Neutrophil (primary cell): ENCODE measurements at regions not wholly inside any gene's neighbourhood (a gene's known extent, or its start where the extent isn't known, plus 50 kb on each side); places are given as distances from the start of the nearest gene placed in this dataset.
A peak's percentile ranks its signal among the peaks of the same experiment; 100 is the strongest.

Source experiments
- H3K27ac ChIP-seq: fragments of 200-600 bp; sonication (generic); 2 replicates; pipeline ENCODE4 v1.5.1; 2016; ENCODE audit warnings: mild to moderate bottlenecking, moderate library complexity
- H3K27me3 ChIP-seq: fragments of 200-600 bp; sonication (generic); 2 replicates; pipeline ENCODE4 v1.6.0; 2016; ENCODE audit warnings: mild to moderate bottlenecking
- H3K36me3 ChIP-seq: fragments of 200-600 bp; sonication (generic); 2 replicates; pipeline ENCODE4 v1.5.1; 2017
- H3K4me1 ChIP-seq, 2 experiments: fragments of 200-600 bp in 1 of 2; sonication (generic) in 1 of 2; 1 replicate in 1 of 2; 2 replicates in 1 of 2; pipeline versions ENCODE4 v1.5.1 to v1.6.1; 2013 to 2016; ENCODE audit warnings: low read depth in 1 of 2, low read length in 1 of 2, mild to moderate bottlenecking in 1 of 2, moderate library complexity in 1 of 2; ENCODE audit not compliant: control insufficient read depth in 1 of 2, insufficient read depth in 1 of 2
- H3K4me3 ChIP-seq, 2 experiments: fragments of 200-600 bp in 1 of 2; sonication (generic) in 1 of 2; 1 replicate in 1 of 2; 2 replicates in 1 of 2; pipeline ENCODE4 v1.5.1; 2013 to 2016; ENCODE audit warnings: low read depth in 1 of 2, low read length in 1 of 2, mild to moderate bottlenecking in 1 of 2, moderate library complexity in 1 of 2
- H3K9me3 ChIP-seq: fragments of 200-600 bp; sonication (generic); 2 replicates; pipeline ENCODE4 v1.5.1; 2016
- TF ChIP-seq, protein P1 (sequence below): fragments of 200-600 bp; sonication (generic); IDR thresholded peaks from 2 replicates; pipeline ENCODE4 v1.5.1; 2016; ENCODE audit warnings: antibody characterized with exemption

GRCh38 chr20:5451643-5452210 lies 135.0 kb upstream of the PROKR2 start:
- Histone ChIP-seq H3K27ac (no peak overlapping the region), H3K4me3 (no peak overlapping the region), H3K36me3 (no peaks in the 10 kb centered on the region), H3K27me3 (peaks cover 14% of the 10 kb centered on the region), H3K4me1 (no peaks in the 10 kb centered on the region), H3K9me3 (no peaks in the 10 kb centered on the region)
- TF ChIP-seq, protein P1, sequence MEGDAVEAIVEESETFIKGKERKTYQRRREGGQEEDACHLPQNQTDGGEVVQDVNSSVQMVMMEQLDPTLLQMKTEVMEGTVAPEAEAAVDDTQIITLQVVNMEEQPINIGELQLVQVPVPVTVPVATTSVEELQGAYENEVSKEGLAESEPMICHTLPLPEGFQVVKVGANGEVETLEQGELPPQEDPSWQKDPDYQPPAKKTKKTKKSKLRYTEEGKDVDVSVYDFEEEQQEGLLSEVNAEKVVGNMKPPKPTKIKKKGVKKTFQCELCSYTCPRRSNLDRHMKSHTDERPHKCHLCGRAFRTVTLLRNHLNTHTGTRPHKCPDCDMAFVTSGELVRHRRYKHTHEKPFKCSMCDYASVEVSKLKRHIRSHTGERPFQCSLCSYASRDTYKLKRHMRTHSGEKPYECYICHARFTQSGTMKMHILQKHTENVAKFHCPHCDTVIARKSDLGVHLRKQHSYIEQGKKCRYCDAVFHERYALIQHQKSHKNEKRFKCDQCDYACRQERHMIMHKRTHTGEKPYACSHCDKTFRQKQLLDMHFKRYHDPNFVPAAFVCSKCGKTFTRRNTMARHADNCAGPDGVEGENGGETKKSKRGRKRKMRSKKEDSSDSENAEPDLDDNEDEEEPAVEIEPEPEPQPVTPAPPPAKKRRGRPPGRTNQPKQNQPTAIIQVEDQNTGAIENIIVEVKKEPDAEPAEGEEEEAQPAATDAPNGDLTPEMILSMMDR = no peak

GRCh38 chr20:5448449-5449118 lies 131.8 kb upstream of the PROKR2 start:
- TF ChIP-seq, protein P1 = peak; percentile 66
- H3K36me3 ChIP-seq = no peaks in the 10 kb centered on the region
- no peaks in the 10 kb centered on the region for H3K9me3 ChIP-seq
- H3K27me3 ChIP-seq = peaks cover 44% of the 10 kb centered on the region
- H3K4me1 ChIP-seq = no peaks in the 10 kb centered on the region
- H3K27ac ChIP-seq = no peak overlapping the region
- H3K4me3 ChIP-seq = no peak overlapping the region

GRCh38 chr20:5447188-5447587 lies 130.4 kb upstream of the PROKR2 start:
- no peaks in the 10 kb centered on the region for H3K9me3 ChIP-seq
- TF ChIP-seq, protein P1 = no peak
- no peak overlapping the region for H3K4me3 ChIP-seq
- H3K27me3 ChIP-seq = peaks cover 57% of the 10 kb centered on the region
- H3K27ac ChIP-seq = no peak overlapping the region
- no peaks in the 10 kb centered on the region for H3K36me3 ChIP-seq
- H3K4me1 ChIP-seq = no peaks in the 10 kb centered on the region

DNA sequence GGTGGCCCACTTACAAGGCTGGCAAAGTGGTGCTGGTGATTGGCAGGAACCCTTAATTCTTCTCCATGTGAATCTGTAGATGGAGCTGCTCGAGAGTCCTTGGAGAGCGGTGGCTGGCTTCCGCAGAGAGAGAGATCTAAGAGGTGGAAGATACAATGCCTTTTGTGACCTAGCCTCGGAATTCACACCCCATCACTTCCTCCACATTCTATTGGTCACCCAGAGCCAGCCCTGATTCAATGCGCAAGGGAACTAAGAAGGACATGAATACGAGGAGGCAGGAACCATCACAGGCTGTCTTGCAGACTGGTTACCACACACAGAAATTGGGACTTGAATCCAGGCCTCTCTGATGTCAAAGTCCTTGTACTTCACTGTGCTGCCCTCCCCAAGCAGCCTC lies 128.9 kb upstream of the PROKR2 start:
- TF ChIP-seq, protein P1 = no peak
- Histone ChIP-seq H3K27ac (no peak overlapping the region), H3K4me1 (no peaks in the 10 kb centered on the region), H3K27me3 (peaks cover 73% of the 10 kb centered on the region), H3K9me3 (no peaks in the 10 kb centered on the region), H3K4me3 (no peak overlapping the region), H3K36me3 (no peaks in the 10 kb centered on the region)

- Histone ChIP-seq H3K36me3 (no peaks in the 10 kb centered on the region), H3K27me3 (peaks cover 88% of the 10 kb centered on the region), H3K4me3 (no peak overlapping the region), H3K9me3 (no peaks in the 10 kb centered on the region), H3K27ac (no peak overlapping the region), H3K4me1 (no peaks in the 10 kb centered on the region)
- TF ChIP-seq, protein P1 = no peak
Measured at GRCh38 chr20:5442101-5442500, 125.3 kb upstream of the PROKR2 start.
